ENCODE measurements at regions not wholly inside any gene's neighbourhood (a gene's known extent, or its start where the extent isn't known, plus 50 kb on each side); places are given as distances from the start of the nearest gene placed in this dataset.

- DNase-seq (ENCODE audit: low spot score) = no peak
Observed at GRCh38 chr2:239612133-239612532, 211.3 kb upstream of the HDAC4 start.

DNA sequence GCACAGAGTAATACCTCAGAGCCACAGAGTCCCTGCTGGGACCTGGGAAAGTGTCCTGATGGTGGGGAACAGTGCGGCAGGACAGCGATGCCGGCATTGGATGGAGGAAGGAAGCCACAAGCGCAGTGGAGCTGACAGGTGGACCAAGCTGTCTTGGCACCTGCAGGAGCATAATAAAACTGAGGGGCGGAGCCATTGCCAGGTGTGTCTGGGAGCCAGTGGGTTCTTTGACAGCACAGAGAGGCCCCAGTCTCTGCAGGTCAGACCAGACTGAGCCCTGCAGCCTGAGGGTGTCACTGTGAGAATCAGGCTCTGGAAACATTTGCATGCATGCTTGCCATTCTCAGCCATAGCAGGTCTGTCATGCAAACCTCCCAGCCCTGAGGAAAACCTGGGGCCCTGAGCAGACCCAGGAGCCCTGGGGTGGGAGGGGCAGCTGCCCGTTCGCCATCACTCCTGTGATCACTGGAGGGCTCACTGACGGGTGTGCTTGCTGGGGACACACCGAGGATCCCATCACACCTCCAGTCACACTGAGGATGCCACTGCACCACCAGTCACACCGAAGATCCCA lies 210.5 kb upstream of the HDAC4 start:
- no peak overlapping the region for H3K4me3 Mint-ChIP-seq (ENCODE audit: low read depth)
- H3K9me3 Mint-ChIP-seq = no peaks in the 10 kb centered on the region
- no peak for DNase-seq (ENCODE audit: low spot score)
- H3K4me1 Mint-ChIP-seq (ENCODE audit: low read depth) = no peaks in the 10 kb centered on the region
- intact Hi-C loops (cut with micrococcal nuclease) = no loop called here
- H3K27me3 Mint-ChIP-seq (ENCODE audit: low read depth) = peaks cover 18% of the 10 kb centered on the region
- no peaks in the 10 kb centered on the region for H3K36me3 Mint-ChIP-seq (ENCODE audit: low read depth)
- H3K27ac Mint-ChIP-seq = no peak overlapping the region

More at GRCh38 chr2:239612133-239612532, 211.3 kb upstream of the HDAC4 start:
- intact Hi-C loops (cut with micrococcal nuclease) = no loop called here
- Mint-ChIP-seq H3K27me3 (ENCODE audit: low read depth) (peaks cover 13% of the 10 kb centered on the region), H3K36me3 (ENCODE audit: low read depth) (no peaks in the 10 kb centered on the region), H3K27ac (no peak overlapping the region), H3K4me3 (ENCODE audit: low read depth) (no peak overlapping the region), H3K9me3 (peaks cover 4% of the 10 kb centered on the region), H3K4me1 (ENCODE audit: low read depth) (no peaks in the 10 kb centered on the region)

- Mint-ChIP-seq H3K4me1 (ENCODE audit: low read depth) (no peaks in the 10 kb centered on the region), H3K27ac (no peak overlapping the region), H3K9me3 (no peaks in the 10 kb centered on the region), H3K36me3 (ENCODE audit: low read depth) (no peaks in the 10 kb centered on the region), H3K27me3 (ENCODE audit: low read depth) (peaks cover 24% of the 10 kb centered on the region), H3K4me3 (ENCODE audit: low read depth) (no peak overlapping the region)
- intact Hi-C loops (cut with micrococcal nuclease) = no loop called here
- DNase-seq (ENCODE audit: low spot score) = no peak
Observed at GRCh38 chr2:239610457-239611221, 209.8 kb upstream of the HDAC4 start.

- Mint-ChIP-seq H3K27me3 (ENCODE audit: low read depth) (peaks cover 24% of the 10 kb centered on the region), H3K4me1 (ENCODE audit: low read depth) (no peaks in the 10 kb centered on the region), H3K4me3 (ENCODE audit: low read depth) (no peak overlapping the region), H3K9me3 (no peaks in the 10 kb centered on the region), H3K27ac (no peak overlapping the region), H3K36me3 (ENCODE audit: low read depth) (no peaks in the 10 kb centered on the region)
- DNase-seq (ENCODE audit: low spot score) = no peak
- intact Hi-C loops (cut with micrococcal nuclease) = no loop called here
Observed at GRCh38 chr2:239609607-239610310, 208.9 kb upstream of the HDAC4 start.

DNA sequence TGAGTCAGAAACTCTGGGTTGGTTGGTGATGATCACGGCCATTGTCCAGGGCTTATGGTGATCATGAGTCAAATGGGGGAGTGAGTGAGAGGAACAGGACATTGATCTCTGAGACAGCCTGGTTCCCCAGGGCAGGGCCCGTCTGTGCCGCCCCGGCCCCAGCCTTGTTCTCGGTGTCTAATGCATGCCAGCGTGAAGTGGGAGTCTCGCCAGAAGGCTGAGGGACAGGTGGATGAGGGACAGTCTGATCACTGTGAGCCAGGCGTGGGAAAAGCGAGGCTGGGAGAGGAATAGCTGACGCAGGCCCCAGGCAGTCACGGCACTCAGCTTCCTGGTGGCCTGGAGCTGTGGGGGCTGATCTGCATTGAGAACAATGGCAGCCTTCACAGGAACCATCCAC lies 208.3 kb upstream of the HDAC4 start:
- peaks cover 25% of the 10 kb centered on the region for H3K27me3 Mint-ChIP-seq (ENCODE audit: low read depth)
- no peak for DNase-seq (ENCODE audit: low spot score)
- intact Hi-C loops (cut with micrococcal nuclease) = no loop called here
- H3K9me3 Mint-ChIP-seq = no peaks in the 10 kb centered on the region
- H3K27ac Mint-ChIP-seq = no peak overlapping the region
- H3K4me3 Mint-ChIP-seq (ENCODE audit: low read depth) = no peak overlapping the region
- H3K36me3 Mint-ChIP-seq (ENCODE audit: low read depth) = no peaks in the 10 kb centered on the region
- H3K4me1 Mint-ChIP-seq (ENCODE audit: low read depth) = no peaks in the 10 kb centered on the region

DNA sequence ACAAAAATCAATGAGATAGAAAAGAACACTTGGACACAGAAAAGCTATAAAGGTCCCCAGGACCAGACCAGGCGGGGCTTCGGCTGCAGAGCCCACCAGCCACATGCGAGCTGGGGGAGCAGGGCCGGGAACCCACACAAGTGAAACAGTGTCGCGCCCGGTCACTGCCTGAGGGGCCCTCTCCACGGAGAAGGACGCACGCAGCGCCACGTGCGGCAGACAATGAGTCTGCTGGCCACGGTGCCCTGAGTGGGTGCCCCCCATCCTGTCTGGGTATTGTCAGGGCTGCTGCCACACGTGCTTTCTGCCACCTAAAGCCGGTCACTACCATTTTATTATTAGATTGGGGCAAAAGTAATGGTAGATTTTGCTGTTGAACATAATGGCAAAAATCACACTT lies 207.9 kb upstream of the HDAC4 start:
- no peak for DNase-seq (ENCODE audit: low spot score)
- intact Hi-C loops (cut with micrococcal nuclease) = no loop called here
- no peak overlapping the region for H3K27ac Mint-ChIP-seq
- no peaks in the 10 kb centered on the region for H3K9me3 Mint-ChIP-seq
- no peak overlapping the region for H3K4me3 Mint-ChIP-seq (ENCODE audit: low read depth)
- H3K27me3 Mint-ChIP-seq (ENCODE audit: low read depth) = peaks cover 25% of the 10 kb centered on the region
- H3K36me3 Mint-ChIP-seq (ENCODE audit: low read depth) = no peaks in the 10 kb centered on the region
- no peaks in the 10 kb centered on the region for H3K4me1 Mint-ChIP-seq (ENCODE audit: low read depth)

GRCh38 chr2:239608260-239608659 lies 207.4 kb upstream of the HDAC4 start:
- H3K27me3 Mint-ChIP-seq (ENCODE audit: low read depth) = peaks cover 25% of the 10 kb centered on the region
- H3K9me3 Mint-ChIP-seq = no peaks in the 10 kb centered on the region
- H3K4me1 Mint-ChIP-seq (ENCODE audit: low read depth) = no peaks in the 10 kb centered on the region
- DNase-seq (ENCODE audit: low spot score) = no peak
- no peak overlapping the region for H3K4me3 Mint-ChIP-seq (ENCODE audit: low read depth)
- intact Hi-C loops (cut with micrococcal nuclease) = no loop called here
- H3K36me3 Mint-ChIP-seq (ENCODE audit: low read depth) = no peaks in the 10 kb centered on the region
- no peak overlapping the region for H3K27ac Mint-ChIP-seq

DNA sequence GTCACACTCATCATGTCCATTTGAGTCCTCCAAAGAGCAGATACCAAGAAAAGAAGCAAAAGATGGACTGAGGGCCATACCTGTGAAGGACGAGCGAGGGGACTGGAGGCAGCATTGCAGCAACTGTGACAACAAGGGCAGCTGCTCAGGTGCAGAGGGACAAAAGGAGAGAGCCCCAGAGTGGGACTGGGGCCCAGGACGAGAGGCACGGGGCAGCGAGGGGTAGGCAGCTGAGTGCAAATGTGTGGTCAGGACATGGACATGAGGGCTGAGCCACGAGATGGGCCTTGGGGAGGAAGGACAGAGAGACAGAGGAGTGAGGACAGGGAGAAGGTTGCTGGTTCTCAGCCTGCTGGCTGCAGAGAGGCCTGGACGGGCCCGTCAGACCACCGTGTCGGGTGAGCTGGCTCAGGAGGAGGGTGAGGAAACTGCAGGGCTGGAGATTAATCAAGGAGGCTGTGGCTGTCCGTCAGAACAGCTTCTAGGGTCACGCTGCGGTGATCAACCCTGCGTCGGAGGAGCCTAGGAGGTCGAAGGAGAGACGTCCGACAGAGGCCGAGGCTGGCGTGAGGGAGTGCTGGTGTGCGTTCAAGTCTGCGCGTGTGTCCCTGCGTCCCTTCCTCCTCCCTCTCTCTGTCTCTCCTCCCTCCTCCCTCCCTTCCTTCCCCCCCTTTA lies 206.8 kb upstream of the HDAC4 start:
- intact Hi-C loops (cut with micrococcal nuclease) = no loop called here
- Mint-ChIP-seq H3K9me3 (no peaks in the 10 kb centered on the region), H3K27ac (no peak overlapping the region)

DNA sequence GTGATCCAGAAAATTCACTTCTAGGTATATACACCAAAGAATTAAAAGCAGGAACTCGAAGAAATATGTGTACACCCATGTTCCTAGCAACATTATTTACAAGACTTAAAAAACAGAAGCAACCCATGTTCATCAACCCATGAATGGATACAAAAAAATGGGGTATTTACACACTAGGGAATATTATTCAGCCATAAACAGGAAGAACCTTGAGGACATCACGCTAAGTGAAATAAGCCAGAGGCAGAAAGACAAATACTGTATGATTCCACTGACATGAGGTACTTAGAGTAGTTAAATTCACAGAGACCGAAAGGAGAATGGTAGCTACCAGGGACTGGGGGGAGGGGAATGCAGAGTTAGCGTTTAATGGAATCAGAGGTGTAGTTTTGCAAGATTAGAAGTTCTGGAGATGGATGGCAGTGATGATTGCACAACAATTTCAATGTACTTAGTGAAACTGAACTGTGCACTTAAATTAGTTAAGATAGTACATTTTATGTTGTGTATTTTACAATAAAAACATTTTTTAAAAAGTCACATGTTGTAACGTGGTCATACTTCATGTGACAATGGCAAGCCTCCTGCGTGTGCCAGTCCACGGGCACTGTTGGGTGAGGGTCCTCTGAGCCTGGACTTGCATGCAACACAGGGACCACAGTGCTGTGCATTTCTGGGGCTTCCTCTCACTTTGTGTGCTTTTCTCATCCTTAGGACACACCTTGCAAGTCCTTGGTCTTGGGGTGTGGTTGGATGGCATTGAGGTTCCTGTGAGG lies 206.1 kb upstream of the HDAC4 start:
- H3K4me1 Mint-ChIP-seq (ENCODE audit: low read depth) = peaks cover 4% of the 10 kb centered on the region

More for the DNA sequence above, 206.8 kb upstream of the HDAC4 start:
- Mint-ChIP-seq H3K4me1 (ENCODE audit: low read depth) (no peaks in the 10 kb centered on the region), H3K4me3 (ENCODE audit: low read depth) (no peak overlapping the region), H3K27me3 (ENCODE audit: low read depth) (peaks cover 22% of the 10 kb centered on the region), H3K36me3 (ENCODE audit: low read depth) (no peaks in the 10 kb centered on the region)
- DNase-seq (ENCODE audit: low spot score) = no peak

DNA sequence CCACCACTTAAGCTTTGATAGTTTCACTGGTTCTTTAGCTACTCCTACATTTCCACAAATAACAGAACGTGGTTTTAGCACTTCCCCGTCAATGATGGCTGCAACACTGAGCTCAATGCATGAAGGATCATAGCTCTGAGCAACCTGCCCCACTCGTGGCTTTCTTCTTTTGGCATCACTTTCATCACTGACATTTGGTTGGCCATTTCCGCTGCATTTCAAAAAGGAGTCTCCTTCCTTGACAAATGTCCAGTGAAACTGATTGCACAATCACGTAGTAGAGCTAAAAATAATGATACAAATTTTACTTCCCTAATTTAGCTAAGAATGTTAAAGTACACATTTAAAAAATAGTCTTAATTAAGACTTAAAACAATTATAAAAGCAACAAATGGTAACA lies 205.2 kb upstream of the HDAC4 start:
- intact Hi-C loops (cut with micrococcal nuclease) = no loop called here
- no peak for DNase-seq (ENCODE audit: low spot score)
- Mint-ChIP-seq H3K9me3 (no peaks in the 10 kb centered on the region), H3K4me1 (ENCODE audit: low read depth) (peaks cover 6% of the 10 kb centered on the region), H3K27me3 (ENCODE audit: low read depth) (peaks cover 22% of the 10 kb centered on the region), H3K4me3 (ENCODE audit: low read depth) (no peak overlapping the region), H3K27ac (no peak overlapping the region), H3K36me3 (ENCODE audit: low read depth) (no peaks in the 10 kb centered on the region)

More for the DNA sequence above, 206.1 kb upstream of the HDAC4 start:
- no peak for DNase-seq (ENCODE audit: low spot score)
- no peaks in the 10 kb centered on the region for H3K36me3 Mint-ChIP-seq (ENCODE audit: low read depth)
- no peaks in the 10 kb centered on the region for H3K9me3 Mint-ChIP-seq
- intact Hi-C loops (cut with micrococcal nuclease) = no loop called here
- H3K27me3 Mint-ChIP-seq (ENCODE audit: low read depth) = peaks cover 22% of the 10 kb centered on the region
- no peak overlapping the region for H3K27ac Mint-ChIP-seq
- no peak overlapping the region for H3K4me3 Mint-ChIP-seq (ENCODE audit: low read depth)

- no peak for DNase-seq (ENCODE audit: low spot score)
- intact Hi-C loops (cut with micrococcal nuclease) = no loop called here
- Mint-ChIP-seq H3K4me1 (ENCODE audit: low read depth) (peaks cover 6% of the 10 kb centered on the region), H3K27me3 (ENCODE audit: low read depth) (peaks cover 22% of the 10 kb centered on the region), H3K9me3 (no peaks in the 10 kb centered on the region), H3K4me3 (ENCODE audit: low read depth) (no peak overlapping the region), H3K36me3 (ENCODE audit: low read depth) (no peaks in the 10 kb centered on the region), H3K27ac (no peak overlapping the region)
Observed at GRCh38 chr2:239605409-239605808, 204.6 kb upstream of the HDAC4 start.

GRCh38 chr2:239604861-239605260 lies 204.0 kb upstream of the HDAC4 start:
- Mint-ChIP-seq H3K27ac (no peak overlapping the region), H3K27me3 (ENCODE audit: low read depth) (peaks cover 22% of the 10 kb centered on the region), H3K36me3 (ENCODE audit: low read depth) (no peaks in the 10 kb centered on the region), H3K4me1 (ENCODE audit: low read depth) (peaks cover 6% of the 10 kb centered on the region), H3K4me3 (ENCODE audit: low read depth) (no peak overlapping the region), H3K9me3 (no peaks in the 10 kb centered on the region)
- DNase-seq (ENCODE audit: low spot score) = no peak
- intact Hi-C loops (cut with micrococcal nuclease) = no loop called here
